ENCODE measurements at regions not wholly inside any gene's neighbourhood (a gene's known extent, or its start where the extent isn't known, plus 50 kb on each side); places are given as distances from the start of the nearest gene placed in this dataset.

DNA sequence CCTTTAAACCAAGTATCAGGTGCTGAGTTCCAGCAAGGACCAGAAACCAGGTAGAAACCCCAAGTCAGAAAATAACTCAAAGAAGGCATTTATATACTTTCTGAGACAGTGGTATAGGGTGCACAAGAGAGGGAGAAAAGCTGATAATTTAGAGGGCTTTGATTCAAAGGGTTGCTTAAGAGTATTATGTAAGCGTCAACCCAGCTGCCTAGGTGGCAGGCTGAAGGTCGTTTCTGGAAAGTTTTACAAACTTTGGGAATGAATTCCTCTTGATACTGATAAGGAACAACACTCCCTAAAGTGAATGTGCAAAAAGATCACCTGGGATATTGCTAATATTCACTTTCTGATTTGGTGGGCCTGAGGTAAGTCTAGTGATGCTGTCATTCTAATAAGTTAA is 800.7 kb downstream of the MAFB start:
- no peak for DNase-seq

GRCh38 chr20:39886650-39887190 is 802.3 kb downstream of the MAFB start:
- DNase-seq: no peak

DNA sequence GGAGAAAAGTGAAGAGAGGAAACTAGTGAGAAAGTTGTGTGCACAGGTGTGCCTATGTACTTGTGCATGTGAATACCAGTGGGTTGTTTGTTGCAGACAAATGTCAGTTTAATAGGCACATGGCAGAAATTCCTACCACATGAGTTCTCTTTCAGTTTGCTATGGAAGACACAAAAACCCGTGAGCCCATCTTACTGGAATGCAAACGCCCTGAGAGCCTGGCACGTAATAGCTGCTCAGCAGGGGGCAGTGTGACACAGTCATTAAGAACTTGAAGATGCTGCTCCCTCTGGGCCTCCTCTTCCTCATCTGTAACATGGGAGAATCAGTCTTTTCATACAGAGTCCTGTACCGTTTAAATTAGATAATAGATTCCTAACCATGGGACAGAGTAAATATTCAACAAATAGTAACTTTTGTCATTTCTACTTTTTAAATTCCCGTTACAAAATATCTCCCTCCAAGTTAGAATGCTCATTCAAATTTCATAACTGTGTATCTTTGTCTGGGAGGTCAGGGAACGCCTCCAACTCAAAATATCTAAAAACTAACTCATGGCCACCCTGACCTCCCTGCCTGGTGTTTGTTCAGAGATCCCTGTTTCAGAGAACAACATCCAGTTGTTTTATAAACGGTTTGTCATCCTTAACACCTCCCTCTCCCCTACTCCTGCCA is 802.9 kb downstream of the MAFB start:
- DNase-seq: no peak

DNA sequence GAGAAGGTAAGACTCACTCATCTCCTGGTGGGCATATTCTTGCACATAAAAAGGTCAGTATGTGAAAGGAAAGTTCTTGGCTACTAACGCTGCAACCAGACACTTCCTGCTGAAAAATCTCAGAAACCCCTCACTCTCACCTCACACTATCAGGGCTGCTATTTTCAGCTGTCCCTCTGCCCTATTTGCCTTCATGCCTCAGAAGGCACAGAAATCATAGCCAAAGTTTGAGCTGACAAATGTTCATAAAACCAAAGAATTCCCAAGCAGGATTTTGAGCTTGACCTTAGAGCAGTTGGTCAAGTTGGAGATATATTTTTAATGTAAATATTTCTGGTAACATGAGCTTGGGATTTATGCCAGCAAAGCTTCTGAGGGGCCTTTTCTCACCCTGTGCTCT is 806.2 kb downstream of the MAFB start:
- no peak for DNase-seq

DNA sequence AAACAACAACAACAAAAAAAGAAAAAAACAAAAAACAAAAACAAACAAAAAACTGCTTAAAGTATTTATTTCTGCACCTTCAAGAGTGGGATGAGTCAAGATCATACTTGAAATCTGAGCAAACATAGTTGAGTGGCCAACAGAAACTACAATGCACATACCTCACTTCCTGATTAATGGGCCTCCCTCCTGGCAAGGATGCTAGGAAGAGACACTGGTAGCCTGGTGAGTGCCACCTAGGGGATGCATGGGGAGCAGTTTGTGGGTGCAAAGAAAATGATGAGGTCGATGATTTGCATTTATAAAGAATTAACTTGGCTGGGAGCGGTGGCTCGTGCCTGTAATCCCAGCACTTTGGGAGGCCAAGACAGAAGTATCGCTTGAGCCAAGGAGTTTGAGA is 808.1 kb downstream of the MAFB start:
- DNase-seq: no peak

- DNase-seq: no peak
Observed at GRCh38 chr20:39879296-39879695, 809.7 kb downstream of the MAFB start.

DNA sequence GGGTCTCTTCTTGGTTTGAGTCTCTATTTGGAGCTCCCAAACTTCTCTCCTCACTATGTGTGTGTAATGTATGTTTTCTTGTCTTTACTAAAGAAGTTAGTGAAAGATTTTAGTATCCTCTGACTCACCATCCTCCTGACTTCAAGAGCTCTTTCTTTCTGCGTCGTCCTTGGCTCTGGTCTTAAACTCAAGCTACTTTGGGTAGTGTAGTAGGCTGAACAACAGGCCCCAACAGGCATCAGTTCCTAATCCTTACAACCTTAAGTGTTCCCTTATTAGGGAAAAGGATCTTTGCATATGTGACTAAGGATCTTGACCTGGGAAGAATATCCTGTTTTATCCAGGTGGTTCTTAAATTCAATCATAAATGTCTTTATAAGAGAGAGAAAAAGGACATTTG is 810.2 kb downstream of the MAFB start:
- DNase-seq: no peak

DNA sequence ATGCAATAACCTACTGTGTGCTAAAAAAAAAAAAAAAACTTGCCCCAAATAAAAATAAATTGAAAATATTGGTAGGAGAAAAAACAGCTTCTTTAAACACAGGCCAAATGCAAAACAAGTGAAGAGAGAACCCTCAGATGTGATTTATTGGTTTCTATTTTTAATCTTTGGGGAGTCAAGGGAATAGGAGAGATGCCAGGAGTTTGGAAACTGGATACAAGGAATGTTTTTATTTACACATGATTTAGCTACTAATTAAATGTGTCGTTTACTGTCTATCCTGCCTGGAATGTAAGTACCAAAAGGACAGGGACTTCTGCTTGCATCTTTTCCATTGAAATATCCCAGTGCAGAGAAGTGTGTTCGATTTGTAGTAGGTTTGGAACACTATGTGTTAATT is 810.7 kb downstream of the MAFB start:
- no peak for DNase-seq

- DNase-seq: no peak
Observed at GRCh38 chr20:39877788-39878187, 811.2 kb downstream of the MAFB start.

- no peak for DNase-seq
Observed at GRCh38 chr20:39876976-39877635, 811.9 kb downstream of the MAFB start.

GRCh38 chr20:39875492-39876110 is 813.4 kb downstream of the MAFB start:
- DNase-seq: no peak

GRCh38 chr20:39874049-39874893 is 814.8 kb downstream of the MAFB start:
- no peak for DNase-seq

GRCh38 chr20:39873286-39873685 is 815.8 kb downstream of the MAFB start:
- no peak for DNase-seq

GRCh38 chr20:39871013-39871412 is 818.0 kb downstream of the MAFB start:
- DNase-seq: no peak

- DNase-seq: no peak
Observed at GRCh38 chr20:39865446-39865845, 823.6 kb downstream of the MAFB start.

DNA sequence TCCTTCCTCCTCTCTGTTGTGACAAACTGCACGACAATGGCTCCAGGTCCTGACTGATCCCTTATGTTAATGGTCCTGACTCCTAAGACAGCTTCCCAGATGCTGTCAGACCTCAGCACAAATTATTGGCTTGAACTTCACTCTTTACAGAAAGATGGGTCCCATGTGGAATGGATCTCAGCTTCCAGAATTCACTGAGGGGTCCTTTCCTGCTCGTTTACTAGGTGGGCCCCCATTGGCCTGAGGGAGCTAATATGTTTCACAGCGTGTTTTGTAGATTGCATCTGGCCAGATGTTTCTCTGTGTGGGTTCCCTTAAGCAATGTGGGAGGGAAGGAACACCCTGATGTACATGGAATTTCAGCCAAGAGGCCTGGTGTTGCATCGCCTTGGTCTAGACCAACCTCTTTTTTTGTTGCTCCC is 826.6 kb downstream of the MAFB start:
- DNase-seq: no peak

DNA sequence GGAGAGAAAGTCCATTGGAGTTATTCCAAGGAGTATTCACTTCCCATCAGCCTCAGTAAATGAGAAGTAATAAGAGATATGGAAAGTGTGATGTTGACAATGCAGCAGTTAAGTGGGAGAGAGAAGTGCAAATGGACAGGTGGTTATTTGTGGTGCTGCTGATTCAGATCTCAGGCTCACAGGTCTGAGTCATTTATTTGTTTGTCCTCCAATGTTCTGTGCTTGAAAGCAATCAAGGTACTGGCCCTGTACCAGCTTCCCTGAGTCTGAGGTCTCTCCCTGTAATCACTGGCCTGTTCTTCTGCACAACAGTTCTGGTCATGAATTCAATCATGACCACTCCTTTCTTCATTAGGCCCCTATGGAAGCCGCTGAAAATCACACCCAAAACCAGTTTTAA is 827.7 kb downstream of the MAFB start:
- no peak for DNase-seq

DNA sequence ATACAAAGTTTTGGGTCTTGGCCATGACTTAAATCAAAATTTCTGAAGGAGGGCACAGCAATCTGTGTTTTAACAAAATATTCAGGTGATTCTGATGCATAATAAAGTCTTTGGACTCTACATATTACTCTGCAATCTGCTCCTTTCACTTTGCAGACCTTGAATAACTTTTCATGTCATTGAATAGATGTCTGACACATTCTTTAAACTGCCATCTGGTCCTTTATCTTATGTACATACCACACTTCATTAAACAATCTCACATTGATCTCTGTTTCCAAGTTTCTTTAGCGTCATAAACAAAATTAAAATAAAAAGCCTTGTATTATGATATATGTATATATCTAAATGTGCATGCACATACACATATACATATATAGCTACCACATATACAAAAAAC is 831.2 kb downstream of the MAFB start:
- no peak for DNase-seq

DNA sequence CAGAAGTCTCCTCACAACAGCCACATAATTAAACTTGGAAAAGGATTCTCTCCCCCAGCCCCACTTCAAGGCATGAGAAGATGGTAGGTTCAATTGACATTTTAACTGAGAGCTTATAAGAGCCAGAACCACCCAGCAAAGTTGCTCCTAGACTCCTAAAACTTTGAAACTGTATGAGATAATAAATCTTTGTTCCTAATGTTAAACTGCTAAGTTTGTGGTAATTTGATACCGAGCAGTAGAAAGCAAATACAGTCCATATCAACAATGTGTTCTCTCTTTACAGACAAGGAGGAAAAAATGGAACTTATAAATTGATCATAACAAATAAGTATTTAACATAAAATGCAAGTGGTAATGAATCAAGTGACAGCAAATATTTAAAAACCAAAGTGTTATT is 831.8 kb downstream of the MAFB start:
- DNase-seq: no peak

GRCh38 chr20:39855799-39856198 is 833.2 kb downstream of the MAFB start:
- DNase-seq: no peak

DNA sequence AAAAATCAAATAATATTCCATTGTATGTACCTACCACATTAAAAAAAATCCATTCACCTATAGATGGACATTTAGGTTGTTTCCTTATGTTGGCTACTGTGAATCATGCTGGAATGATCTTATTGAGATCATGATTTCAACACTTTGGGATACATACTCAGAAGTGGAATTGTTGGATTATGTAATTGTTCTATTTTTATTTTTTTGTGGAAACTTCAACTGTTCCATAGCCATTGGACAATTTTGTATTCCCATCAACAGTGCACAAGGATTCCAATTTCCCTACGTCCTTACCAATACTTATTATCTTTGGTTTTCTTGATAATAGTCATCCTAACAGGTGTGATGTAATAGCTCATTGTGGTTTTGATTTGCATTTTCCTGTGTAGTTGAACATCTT is 834.0 kb downstream of the MAFB start:
- DNase-seq: no peak

DNA sequence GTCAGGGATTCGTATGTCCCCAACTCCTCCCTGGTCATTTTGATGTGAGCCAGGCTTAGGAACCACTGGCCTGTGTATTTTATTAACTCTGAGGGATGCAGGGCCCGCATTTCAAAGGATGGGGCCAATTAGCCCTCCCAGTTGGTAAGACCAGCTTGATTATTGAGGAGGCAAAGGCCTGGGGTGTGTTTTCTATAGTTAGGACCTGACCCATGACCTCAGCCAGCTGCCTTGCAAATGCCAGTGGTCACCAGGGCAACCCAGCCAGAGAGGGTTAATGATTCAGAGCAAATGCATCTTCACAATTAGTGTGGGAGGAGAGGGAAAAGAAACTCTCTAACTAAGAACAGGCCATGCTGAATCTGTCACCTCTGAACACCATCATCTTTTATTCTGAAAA is 835.4 kb downstream of the MAFB start:
- DNase-seq: no peak

- no peak for DNase-seq
Observed at GRCh38 chr20:39853050-39853449, 836.0 kb downstream of the MAFB start.

Data from activated CD4-positive, alpha-beta T cell treated with anti-CD3 and anti-CD28 coated beads, Interleukin-2, amount 50 U/mL, for 4 hours (primary cell).